GM12878 (cell line): ENCODE measurements at regions not wholly inside any gene's neighbourhood (a gene's known extent, or its start where the extent isn't known, plus 50 kb on each side); places are given as distances from the start of the nearest gene placed in this dataset.

ENCODE experiments used
- ATAC-seq: fragments of 200-7000 bp; cut with Tn5 transposase; 3 replicates; pipeline ENCODE4 v1.9.1; 2020; ENCODE audit warnings: mild to moderate bottlenecking, moderate library complexity
- BruUV-seq: library from RNA; stranded (reverse); fragments of 400-500 nt; replicated peaks from 2 replicates; lab custom pipeline; 2021; lab: Mats Ljungman, UMichigan
- CTCF ChIA-PET: fragments of 300-600 bp; sonication (Branson Sonifier 250); formaldehyde crosslinking; extraction: SDS; loops from one replicate; lab custom pipeline; 2021; ENCODE audit warnings: inconsistent platforms; lab: Yijun Ruan, JAX
- POLR2A ChIA-PET: fragments of 350-600 bp; formaldehyde crosslinking; extraction: SDS; loops from one replicate; lab custom pipeline; 2021; ENCODE audit warnings: inconsistent platforms; lab: Charles Lee
- RAD21 ChIA-PET: fragments of 300-600 bp; sonication (Branson Sonifier 250); formaldehyde crosslinking; loops from one replicate; lab custom pipeline; 2023; ENCODE audit warnings: antibody characterized with exemption; ENCODE audit not compliant: unreplicated experiment; lab: Charles Lee
- SMC1A ChIA-PET: fragments of 300-600 bp; sonication (Branson Sonifier 250); formaldehyde crosslinking; loops from one replicate; lab custom pipeline; 2023; ENCODE audit not compliant: unreplicated experiment, uncharacterized antibody; lab: Charles Lee
- DNase-seq: peaks from one replicate; pipeline ENCODE4 v3.0.0-alpha.2; 2011; ENCODE audit warnings: low read depth, low spot score
- FAIRE-seq: peaks from 3 replicates; lab custom pipeline; 2011; peaks lifted over from hg19 to GRCh38; lab: Jason Lieb, UNC
- H2AFZ ChIP-seq: 2 replicates; pipeline ENCODE4 v1.6.0; 2011; ENCODE audit warnings: low read depth, low read length, control low read depth; ENCODE audit not compliant: control insufficient read depth
- H3K27ac ChIP-seq: 2 replicates; pipeline ENCODE4 v1.5.1; 2011; ENCODE audit warnings: control low read depth; ENCODE audit not compliant: control insufficient read depth, insufficient read depth
- H3K27me3 ChIP-seq, 2 experiments: replicated peaks in 1 of 2; 2 replicates each; pipeline versions ENCODE4 v1.6.0 to v1.6.1; 2011; ENCODE audit warnings: low read length in 1 of 2; ENCODE audit not compliant: control insufficient read depth in 2 of 2, insufficient read depth in 2 of 2
- H3K36me3 ChIP-seq, 2 experiments: 2 replicates each; pipeline ENCODE4 v1.5.1; 2011; ENCODE audit warnings: low read length in 1 of 2; ENCODE audit not compliant: control insufficient read depth in 2 of 2, insufficient read depth in 2 of 2
- H3K4me1 ChIP-seq: 2 replicates; pipeline ENCODE4 v1.6.1; 2011; ENCODE audit warnings: mild to moderate bottlenecking, low read length, moderate library complexity, mixed read lengths; ENCODE audit not compliant: control insufficient read depth, insufficient read depth
- H3K4me2 ChIP-seq: 2 replicates; pipeline ENCODE4 v1.6.0; 2011; ENCODE audit warnings: control low read depth; ENCODE audit not compliant: control insufficient read depth, insufficient read depth
- H3K4me3 ChIP-seq: fragments of 200-600 bp; sonication (generic); 2 replicates; pipeline ENCODE4 v1.5.1; 2016
- H3K79me2 ChIP-seq: 2 replicates; pipeline ENCODE4 v1.6.0; 2011; ENCODE audit warnings: low read length; ENCODE audit not compliant: control insufficient read depth, insufficient read depth
- H3K9ac ChIP-seq: 2 replicates; pipeline ENCODE4 v1.8.0; 2011; ENCODE audit warnings: low read length, control low read depth, mixed read lengths; ENCODE audit not compliant: control insufficient read depth, insufficient read depth
- H3K9me3 ChIP-seq: replicated peaks from 3 replicates; pipeline ENCODE4 v1.5.1; 2011; ENCODE audit warnings: mild to moderate bottlenecking, low read length; ENCODE audit not compliant: control insufficient read depth, insufficient read depth
- H4K20me1 ChIP-seq: 2 replicates; pipeline ENCODE4 v1.6.0; 2011; ENCODE audit not compliant: control insufficient read depth, insufficient read depth
- CHD2 ChIP-seq: IDR thresholded peaks from 2 replicates; pipeline ENCODE4 v1.6.1; 2011; ENCODE audit warnings: low read depth, low read length, improper control_type of control experiment, borderline replicate concordance
- CREM ChIP-seq: IDR thresholded peaks from 2 replicates; pipeline ENCODE4 v1.6.1; 2014; ENCODE audit warnings: antibody characterized with exemption, low read depth
- E2F8 ChIP-seq: fragments of 450-650 bp; IDR thresholded peaks from 2 replicates; pipeline ENCODE4 v1.6.1; 2018; ENCODE audit warnings: mild to moderate bottlenecking, low read depth, moderate library complexity; ENCODE audit not compliant: partially characterized antibody
- ELK1 ChIP-seq: IDR thresholded peaks from 2 replicates; pipeline ENCODE4 v1.6.1; 2012; ENCODE audit warnings: low read depth, low read length, improper control_type of control experiment
- FOS ChIP-seq: IDR thresholded peaks from 3 replicates; pipeline ENCODE4 v1.6.1; 2011; ENCODE audit warnings: borderline replicate concordance; ENCODE audit not compliant: insufficient read length; ENCODE audit errors: extremely low read depth
- FOXM1 ChIP-seq: IDR thresholded peaks from 2 replicates; pipeline ENCODE4 v1.6.1; 2012; ENCODE audit warnings: low read depth, mild to moderate bottlenecking, inconsistent platforms, low read length, moderate library complexity
- PKNOX1 ChIP-seq: fragments of 450-650 bp; IDR thresholded peaks from 2 replicates; pipeline ENCODE4 v1.6.1; 2016; ENCODE audit warnings: mild to moderate bottlenecking
- POLR2A ChIP-seq: IDR thresholded peaks from 2 replicates; pipeline ENCODE4 v1.6.1; 2011; ENCODE audit warnings: low read depth, mild to moderate bottlenecking, low read length
- REST ChIP-seq: IDR thresholded peaks from 2 replicates; pipeline ENCODE4 v1.6.1; 2012; ENCODE audit warnings: mild to moderate bottlenecking, low read depth, low read length
- SUZ12 ChIP-seq: fragments of 200-600 bp; sonication (generic); IDR thresholded peaks from one replicate; pipeline ENCODE4 v1.6.1; 2018; ENCODE audit warnings: antibody characterized with exemption, mild to moderate bottlenecking; ENCODE audit not compliant: unreplicated experiment
- TCF12 ChIP-seq: IDR thresholded peaks from 2 replicates; pipeline ENCODE4 v1.6.1; 2011; ENCODE audit warnings: low read depth, mild to moderate bottlenecking, low read length
- ZBTB11 ChIP-seq: fragments of 450-650 bp; formaldehyde crosslinking; IDR thresholded peaks from 2 replicates; pipeline ENCODE4 v1.5.0; 2022; ENCODE audit warnings: mild to moderate bottlenecking, missing genetic modification characterization
- WGBS: methylation state at CpG from one replicate; pipeline ENCODE4 v1.1.6; 2016; ENCODE audit warnings: low lambda C conversion rate; ENCODE audit not compliant: insufficient replicate concordance, insufficient coverage; ENCODE audit errors: missing lambda C conversion rate; 5-methylcytosine and 5-hydroxymethylcytosine counted together
- in situ Hi-C: fragments of 300-500 bp; cut with MboI; formaldehyde crosslinking; loops from 9 replicates; pipeline ENCODE4 v1.14.3; 2018; ENCODE audit warnings: mixed read lengths
- intact Hi-C: fragments of 100-400 bp; cut with micrococcal nuclease; formaldehyde crosslinking; loops from one replicate; pipeline ENCODE4 v1.14.2; 2022; ENCODE audit not compliant: unreplicated experiment

- Histone ChIP-seq H3K4me1 (no peaks in the 10 kb centered on the region), H4K20me1 (no peaks in the 10 kb centered on the region), H3K27ac (no peak overlapping the region), H3K79me2 (no peaks in the 10 kb centered on the region), H3K27me3 (no peaks in the 10 kb centered on the region), H3K4me2 (no peak overlapping the region), H2AFZ (no peak overlapping the region), H3K36me3 (no peaks in the 10 kb centered on the region), H3K9me3 (no peaks in the 10 kb centered on the region; the same call in 2 of the 3 replicates), H3K9ac (no peak overlapping the region), H3K4me3 (no peak overlapping the region)
- ChIA-PET CTCF (no interaction called here), RAD21 (no interaction called here), POLR2A (no interaction called here), SMC1A (no interaction called here)
- no TSS peak for BruUV-seq
- no peak for FAIRE-seq
- 74% methylated on average over 4 of the region's 4 CpGs for WGBS
- ATAC-seq = no peak
- in situ Hi-C loops = no loop called here
- DNase-seq = no peak
- intact Hi-C loops = no loop called here
- TF ChIP-seq CREM (no peak), E2F8 (no peak), CHD2 (no peak), REST (no peak), FOS (no peak), SUZ12 (no peak), ZBTB11 (CRISPR knock-in tag) (no peak), POLR2A (no peak), TCF12 (no peak), ELK1 (no peak), FOXM1 (no peak), PKNOX1 (no peak)
Observed at GRCh38 chr10:32121648-32122047, 65.4 kb upstream of the KIF5B start.
